Activated CD8-positive, alpha-beta memory T cell treated with anti-CD3 and anti-CD28 coated beads for 1 hour (primary cell): ENCODE measurements at regions not wholly inside any gene's neighbourhood (a gene's known extent, or its start where the extent isn't known, plus 50 kb on each side); places are given as distances from the start of the nearest gene placed in this dataset.
"Not testable (repeated sequence)": the region's sequence is repeated elsewhere in the genome, so short reads cannot be mapped to it uniquely, and the experiment has no call there.

ENCODE experiments used
- DNase-seq, 2 donors: peaks; one replicate each; pipeline ENCODE4 v3.0.0-alpha.2; 2020; ENCODE audit warnings: low read depth in 1 of 2; ENCODE audit errors: extremely low read depth in 1 of 2

GRCh38 chr17:64773836-64774761 is 112.0 kb upstream of the SMURF2 start:
- no peak for DNase-seq

DNA sequence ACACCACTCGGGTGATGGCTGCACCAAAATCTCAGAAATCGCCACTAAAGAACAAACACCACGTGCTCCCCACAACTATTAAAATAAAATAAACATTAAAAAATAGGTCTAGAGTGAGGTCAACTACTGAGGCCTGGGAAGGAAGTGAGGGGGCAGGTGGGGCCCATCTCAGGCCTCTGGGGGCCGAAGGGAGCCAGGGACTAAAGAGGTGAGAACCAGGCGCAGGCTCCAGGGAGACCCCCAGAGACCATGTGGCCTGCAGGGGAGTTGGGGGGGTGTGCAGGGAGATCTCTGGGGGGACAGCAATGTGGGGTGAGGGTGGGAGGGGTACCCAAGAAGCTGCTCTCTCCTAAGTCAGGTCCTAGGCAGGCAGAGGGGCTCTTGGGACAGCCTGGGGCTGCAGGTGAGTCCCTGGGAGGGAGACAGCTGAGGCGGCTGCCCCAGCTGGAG is 111.3 kb upstream of the SMURF2 start:
- DNase-seq = no peak

GRCh38 chr17:64772845-64773299 is 110.8 kb upstream of the SMURF2 start:
- no peak for DNase-seq

GRCh38 chr17:64771980-64772844 is 110.1 kb upstream of the SMURF2 start:
- no peak for DNase-seq

- no peak for DNase-seq
Observed at GRCh38 chr17:64769712-64770111, 107.6 kb upstream of the SMURF2 start.

- DNase-seq = no peak
Observed at GRCh38 chr17:64767269-64767997, 105.3 kb upstream of the SMURF2 start.

- DNase-seq = no peak
Observed at GRCh38 chr17:64765191-64765889, 103.2 kb upstream of the SMURF2 start.

- DNase-seq = no peak
Observed at GRCh38 chr17:64750891-64751677, 89.0 kb upstream of the SMURF2 start.

- DNase-seq = no peak
Observed at GRCh38 chr17:64750478-64750877, 88.4 kb upstream of the SMURF2 start.

DNA sequence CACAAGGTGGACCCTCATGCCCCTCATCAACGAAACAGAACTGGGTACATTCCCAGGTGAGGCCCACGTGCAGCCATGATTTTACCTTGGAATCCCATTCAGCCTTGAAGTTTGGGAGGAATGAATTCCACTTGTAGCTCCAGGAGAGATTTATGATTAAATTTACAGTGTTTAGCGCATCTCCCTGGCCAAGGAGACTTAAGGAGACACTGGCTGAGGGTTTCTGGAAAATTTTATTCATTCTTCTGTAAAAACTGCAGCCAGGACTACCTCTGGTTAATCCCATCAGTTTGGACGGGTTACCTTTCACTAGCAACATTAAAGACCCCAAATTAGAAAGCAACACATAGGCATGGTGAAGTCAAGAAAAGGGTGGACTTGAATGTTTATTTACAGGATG is 87.2 kb upstream of the SMURF2 start:
- DNase-seq = no peak

GRCh38 chr17:64747938-64748540 is 85.9 kb upstream of the SMURF2 start:
- no peak for DNase-seq

- DNase-seq = no peak
Observed at GRCh38 chr17:64742326-64742725, 80.2 kb upstream of the SMURF2 start.

- DNase-seq = not testable (repeated sequence)
Observed at GRCh38 chr17:64741916-64742315, 79.8 kb upstream of the SMURF2 start.

- DNase-seq = no peak
Observed at GRCh38 chr17:64741038-64741641, 79.0 kb upstream of the SMURF2 start.

DNA sequence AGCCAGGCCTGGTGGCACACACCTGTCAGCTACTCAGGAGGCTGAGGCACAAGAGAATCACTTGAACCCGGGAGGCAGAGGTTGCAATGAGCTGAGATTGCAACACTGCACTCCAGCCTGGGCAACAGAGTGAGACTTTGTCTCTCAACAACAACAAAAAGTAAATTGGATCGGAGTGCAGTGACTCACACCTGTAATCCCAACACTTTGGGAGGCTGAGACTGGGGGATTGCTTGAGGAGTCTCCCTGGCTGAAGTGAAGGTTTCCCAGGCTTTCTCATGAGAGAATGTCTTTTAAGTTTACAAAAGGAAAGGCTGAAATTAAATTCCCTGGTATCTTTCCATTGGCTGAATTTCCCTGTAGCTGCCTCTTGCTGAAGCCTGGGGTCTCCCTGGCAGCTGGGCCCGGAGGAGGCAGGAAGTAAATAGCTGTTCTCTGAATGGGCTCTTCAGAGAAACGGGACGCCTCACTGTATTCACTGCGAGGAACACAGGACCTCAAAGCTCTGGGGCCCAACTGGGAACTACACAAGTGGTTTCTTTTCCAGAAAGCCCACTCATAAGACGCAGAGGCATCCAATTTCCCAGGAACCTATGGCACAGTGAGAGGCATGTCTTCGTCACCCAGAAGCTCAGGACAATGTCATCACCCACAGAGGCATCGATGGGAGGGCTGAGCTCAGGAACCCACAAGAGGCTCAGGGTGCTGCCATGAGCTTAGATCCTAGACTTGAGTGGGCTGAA is 77.4 kb upstream of the SMURF2 start:
- no peak for DNase-seq

DNA sequence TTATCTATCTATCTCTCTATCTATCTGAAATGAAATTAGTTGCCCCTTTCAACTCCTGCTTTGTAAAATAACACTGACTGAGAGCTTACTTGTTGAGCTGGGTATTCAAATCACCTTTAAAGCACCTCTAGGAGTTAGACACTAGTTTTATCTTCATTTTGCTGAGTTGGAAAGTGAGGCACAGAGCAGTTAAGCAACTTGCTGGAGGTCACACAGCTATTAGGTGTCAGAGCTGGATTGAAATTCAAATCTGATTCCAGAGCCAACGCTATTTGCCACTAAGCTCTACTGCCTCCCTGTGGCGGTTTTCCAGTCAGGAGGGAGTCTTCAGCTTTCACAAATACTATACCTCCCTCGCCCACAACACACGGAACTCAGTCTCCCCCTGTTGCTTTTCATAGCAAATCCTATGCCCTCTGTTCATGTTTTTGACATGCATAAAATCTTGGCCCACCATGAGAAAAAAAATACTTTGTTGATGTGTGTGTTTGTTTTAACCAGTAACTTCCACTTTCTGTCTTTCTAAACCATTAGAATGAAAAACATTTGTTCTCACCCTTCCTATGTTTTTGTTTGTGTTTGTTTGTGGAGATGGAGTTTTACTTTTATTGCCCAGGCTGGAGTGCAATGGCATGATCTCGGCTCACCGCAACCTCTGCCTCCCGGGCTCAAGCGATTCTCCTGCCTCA is 74.8 kb upstream of the SMURF2 start:
- DNase-seq = peak; percentile 8 to 18

DNA sequence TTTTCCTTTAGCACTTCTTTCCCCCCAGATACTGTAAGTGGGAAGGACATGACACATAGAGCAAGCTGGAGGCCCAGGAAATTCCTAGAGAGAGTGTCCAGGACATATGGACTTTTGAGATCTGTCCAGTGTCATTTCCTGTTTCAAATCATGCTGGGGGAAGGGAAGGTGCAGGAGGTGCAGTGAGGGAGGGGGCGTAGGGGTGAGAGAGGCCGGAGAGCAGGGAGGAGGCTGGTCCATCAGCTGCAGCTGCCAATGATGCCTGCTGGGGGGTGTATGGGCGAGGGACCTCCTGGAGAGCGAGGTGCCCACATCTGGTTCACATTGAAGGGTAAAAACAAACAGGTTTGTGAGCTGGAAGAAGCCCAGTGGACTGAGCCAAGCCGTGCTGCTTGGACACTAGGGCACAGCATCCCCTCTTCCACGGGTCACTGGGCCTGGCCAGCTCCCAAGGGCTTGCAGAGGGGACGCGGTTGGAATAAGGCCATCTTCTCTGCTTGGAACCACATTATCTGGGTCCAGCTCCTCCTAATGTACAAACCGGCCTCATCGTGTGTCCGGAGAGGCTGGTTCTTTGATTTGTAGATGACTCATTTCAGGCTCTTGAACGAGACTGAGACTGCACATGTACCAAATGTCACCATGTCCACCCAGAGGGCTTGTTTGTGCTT is 70.4 kb upstream of the SMURF2 start:
- DNase-seq = no peak
